ENCODE measurements at regions not wholly inside any gene's neighbourhood (a gene's known extent, or its start where the extent isn't known, plus 50 kb on each side); places are given as distances from the start of the nearest gene placed in this dataset.

DNA sequence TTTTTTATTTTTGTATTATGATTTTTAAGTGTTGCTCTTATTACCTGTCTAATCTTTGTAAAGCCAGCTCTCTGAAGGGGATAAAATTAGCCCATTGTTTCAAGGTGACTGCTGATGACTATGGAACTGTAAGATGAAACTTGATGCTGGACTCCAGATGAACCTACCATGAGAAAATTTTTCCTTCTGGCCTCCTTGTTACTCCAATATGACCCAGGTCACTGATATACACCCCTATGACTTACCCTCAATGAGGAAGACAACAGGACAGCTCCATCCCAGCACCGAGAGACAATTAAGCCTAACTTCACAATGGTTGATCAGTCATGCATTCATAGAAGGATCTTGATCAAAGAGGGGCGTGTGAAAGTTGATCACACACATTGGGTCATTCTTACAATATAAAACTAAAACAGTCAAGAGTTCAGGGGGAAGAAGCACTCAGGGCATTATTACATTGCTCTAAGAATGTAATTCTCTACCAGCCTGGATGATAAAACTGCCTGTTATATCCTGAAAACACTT is 230.8 kb upstream of the AGTR2 start:
- no peak for TF ChIP-seq CTCF (IDR thresholded peaks at IDR 0.05)
- no peak for TF ChIP-seq POLR2A (IDR thresholded peaks at IDR 0.05)
